ENCODE measurements at regions not wholly inside any gene's neighbourhood (a gene's known extent, or its start where the extent isn't known, plus 50 kb on each side); places are given as distances from the start of the nearest gene placed in this dataset.

- no peak for DNase-seq
These were observed 331.5 kb upstream of the NPVF start for GRCh38 chr7:25559581-25560367.

- no peak for DNase-seq
These were observed 334.4 kb upstream of the NPVF start for GRCh38 chr7:25562673-25563182.

GRCh38 chr7:25565002-25565401, 336.7 kb upstream of the NPVF start:
- DNase-seq: no peak

GRCh38 chr7:25565949-25566348, 337.7 kb upstream of the NPVF start:
- peak; percentile 49 for DNase-seq

- DNase-seq: no peak
These were observed 339.1 kb upstream of the NPVF start for GRCh38 chr7:25567430-25567829.

- DNase-seq: no peak
These were observed 341.5 kb upstream of the NPVF start for GRCh38 chr7:25569765-25570164.

- no peak for DNase-seq
These were observed 344.1 kb upstream of the NPVF start for GRCh38 chr7:25572423-25572822.

- no peak for DNase-seq
These were observed 346.5 kb upstream of the NPVF start for GRCh38 chr7:25574828-25575227.

GRCh38 chr7:25575634-25576033, 347.3 kb upstream of the NPVF start:
- DNase-seq: no peak

GRCh38 chr7:25578991-25579777, 350.9 kb upstream of the NPVF start:
- DNase-seq: no peak

- no peak for DNase-seq
These were observed 351.4 kb upstream of the NPVF start for GRCh38 chr7:25579778-25580075.

GRCh38 chr7:25580141-25580540, 351.9 kb upstream of the NPVF start:
- DNase-seq: no peak

GRCh38 chr7:25583621-25584020, 355.3 kb upstream of the NPVF start:
- no peak for DNase-seq

- DNase-seq: no peak
These were observed 356.0 kb upstream of the NPVF start for GRCh38 chr7:25584112-25584938.

GRCh38 chr7:25586513-25586912, 358.2 kb upstream of the NPVF start:
- no peak for DNase-seq

- no peak for DNase-seq
These were observed 365.8 kb upstream of the NPVF start for GRCh38 chr7:25594122-25594521.

- DNase-seq: no peak
These were observed 366.4 kb upstream of the NPVF start for GRCh38 chr7:25594728-25595127.

- no peak for DNase-seq
These were observed 367.7 kb upstream of the NPVF start for GRCh38 chr7:25595996-25596395.

- no peak for DNase-seq
These were observed 368.2 kb upstream of the NPVF start for GRCh38 chr7:25596443-25596842.

GRCh38 chr7:25597946-25598345, 369.7 kb upstream of the NPVF start:
- DNase-seq: no peak

- DNase-seq: no peak
These were observed 370.5 kb upstream of the NPVF start for GRCh38 chr7:25598765-25599164.

GRCh38 chr7:25600262-25600920, 372.1 kb upstream of the NPVF start:
- no peak for DNase-seq

Measured in effector CD4-positive, alpha-beta T cell (primary cell).